ENCODE measurements at regions not wholly inside any gene's neighbourhood (a gene's known extent, or its start where the extent isn't known, plus 50 kb on each side); places are given as distances from the start of the nearest gene placed in this dataset.

DNA sequence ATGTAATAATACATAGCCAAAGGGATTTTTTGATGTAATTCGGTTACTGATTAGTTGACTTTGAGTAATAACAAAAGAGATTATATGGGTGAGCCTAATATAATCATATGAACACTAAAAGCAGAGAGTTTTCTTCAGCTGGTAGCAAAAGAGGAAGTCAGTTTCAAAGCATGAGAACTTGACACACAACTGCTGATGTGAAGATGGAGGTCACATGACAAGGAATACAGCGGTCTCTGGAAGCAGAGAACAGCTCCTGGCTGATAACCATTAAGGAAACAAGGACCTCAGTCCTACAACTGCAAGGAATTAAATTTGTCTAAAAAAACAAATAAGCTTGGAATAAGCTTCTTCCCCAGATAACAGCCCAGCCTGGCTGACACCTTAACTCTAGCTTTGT is 119.1 kb upstream of the PRNP start:
- TF ChIP-seq LEF1 (IDR thresholded peaks at IDR 0.05; ENCODE audit: borderline replicate concordance) (no peak), SUZ12 (IDR thresholded peaks at IDR 0.05) (no peak), CTBP1 (IDR thresholded peaks at IDR 0.05; ENCODE audit: borderline replicate concordance) (no peak), TARDBP (IDR thresholded peaks at IDR 0.05) (no peak)
